Activated T-cell treated with anti-CD3 and anti-CD28 coated beads, Interleukin-2, amount 50 U/mL, for 4 hours (primary cell): ENCODE measurements at regions not wholly inside any gene's neighbourhood (a gene's known extent, or its start where the extent isn't known, plus 50 kb on each side); places are given as distances from the start of the nearest gene placed in this dataset.

Experiments
- ATAC-seq, 2 donors: fragments of 200-7000 bp; cut with Tn5 transposase; one replicate each; pipeline ENCODE4 v1.10.0; 2021
- DNase-seq: peaks from one replicate; pipeline ENCODE4 v3.0.0-alpha.2; 2020
- H3K27me3 Mint-ChIP-seq: one replicate; pipeline ENCODE4 v1.8.0; 2021; ENCODE audit warnings: low read depth, mixed read lengths
- H3K36me3 Mint-ChIP-seq: one replicate; pipeline ENCODE4 v1.8.0; 2022; ENCODE audit warnings: mixed read lengths; ENCODE audit not compliant: insufficient read depth
- H3K4me1 Mint-ChIP-seq: one replicate; pipeline ENCODE4 v1.8.0; 2021; ENCODE audit warnings: low read depth, mixed read lengths
- H3K4me3 Mint-ChIP-seq: one replicate; pipeline ENCODE4 v1.8.0; 2021; ENCODE audit warnings: mild to moderate bottlenecking, moderate library complexity, mixed read lengths
- H3K9me3 Mint-ChIP-seq: one replicate; pipeline ENCODE4 v1.8.0; 2021; ENCODE audit warnings: mixed read lengths

- Mint-ChIP-seq H3K9me3 (no peaks in the 10 kb centered on the region), H3K36me3 (no peaks in the 10 kb centered on the region), H3K4me1 (no peaks in the 10 kb centered on the region), H3K4me3 (no peak overlapping the region), H3K27me3 (peaks cover 31% of the 10 kb centered on the region)
- DNase-seq, result no peak
- no peak for ATAC-seq
These were observed 451.5 kb downstream of the NPIPA7 start for GRCh38 chr16:16830401-16830800.

GRCh38 chr16:16830973-16831372, 452.0 kb downstream of the NPIPA7 start:
- no peak for DNase-seq
- H3K9me3 Mint-ChIP-seq, result no peaks in the 10 kb centered on the region
- H3K4me3 Mint-ChIP-seq, result no peak overlapping the region
- ATAC-seq, result no peak
- no peaks in the 10 kb centered on the region for H3K4me1 Mint-ChIP-seq
- H3K27me3 Mint-ChIP-seq, result peaks cover 28% of the 10 kb centered on the region
- no peaks in the 10 kb centered on the region for H3K36me3 Mint-ChIP-seq

- no peaks in the 10 kb centered on the region for H3K36me3 Mint-ChIP-seq
- DNase-seq (no peak), ATAC-seq (no peak)
- H3K27me3 Mint-ChIP-seq, result peaks cover 29% of the 10 kb centered on the region
- H3K9me3 Mint-ChIP-seq, result no peaks in the 10 kb centered on the region
- no peak overlapping the region for H3K4me3 Mint-ChIP-seq
- no peaks in the 10 kb centered on the region for H3K4me1 Mint-ChIP-seq
These were observed 454.2 kb downstream of the NPIPA7 start for GRCh38 chr16:16833165-16833564.

- Mint-ChIP-seq H3K36me3 (no peaks in the 10 kb centered on the region), H3K27me3 (peaks cover 14% of the 10 kb centered on the region), H3K4me3 (no peak overlapping the region), H3K4me1 (no peaks in the 10 kb centered on the region), H3K9me3 (no peaks in the 10 kb centered on the region)
- DNase-seq (no peak), ATAC-seq (no peak)
These were observed 471.3 kb downstream of the NPIPA7 start for GRCh38 chr16:16850274-16850673.

GRCh38 chr16:16857012-16857411, 478.1 kb downstream of the NPIPA7 start:
- no peak for DNase-seq
- Mint-ChIP-seq H3K27me3 (peaks cover 25% of the 10 kb centered on the region), H3K4me1 (no peaks in the 10 kb centered on the region), H3K4me3 (no peak overlapping the region), H3K9me3 (no peaks in the 10 kb centered on the region), H3K36me3 (no peaks in the 10 kb centered on the region)
- ATAC-seq, result no peak

- DNase-seq (no peak), ATAC-seq (no peak)
- Mint-ChIP-seq H3K36me3 (no peaks in the 10 kb centered on the region), H3K4me1 (no peaks in the 10 kb centered on the region), H3K27me3 (peaks cover 25% of the 10 kb centered on the region), H3K4me3 (no peak overlapping the region), H3K9me3 (no peaks in the 10 kb centered on the region)
These were observed 478.8 kb downstream of the NPIPA7 start for GRCh38 chr16:16857603-16858283.

GRCh38 chr16:16861546-16861945, 482.6 kb downstream of the NPIPA7 start:
- ATAC-seq, result no peak
- Mint-ChIP-seq H3K9me3 (no peaks in the 10 kb centered on the region), H3K27me3 (peaks cover 18% of the 10 kb centered on the region)

GRCh38 chr16:16863672-16864071, 484.7 kb downstream of the NPIPA7 start:
- Mint-ChIP-seq H3K36me3 (no peaks in the 10 kb centered on the region), H3K27me3 (peaks cover 16% of the 10 kb centered on the region), H3K4me3 (no peak overlapping the region), H3K9me3 (no peaks in the 10 kb centered on the region), H3K4me1 (no peaks in the 10 kb centered on the region)
- no peak for DNase-seq
- ATAC-seq, result no peak

More at GRCh38 chr16:16861546-16861945, 482.6 kb downstream of the NPIPA7 start:
- DNase-seq, result peak; percentile 38
- H3K4me1 Mint-ChIP-seq, result no peaks in the 10 kb centered on the region
- H3K4me3 Mint-ChIP-seq, result no peak overlapping the region
- no peaks in the 10 kb centered on the region for H3K36me3 Mint-ChIP-seq

GRCh38 chr16:16864536-16864935, 485.6 kb downstream of the NPIPA7 start:
- Mint-ChIP-seq H3K36me3 (no peaks in the 10 kb centered on the region), H3K4me1 (no peaks in the 10 kb centered on the region), H3K27me3 (peaks cover 8% of the 10 kb centered on the region), H3K9me3 (no peaks in the 10 kb centered on the region), H3K4me3 (no peak overlapping the region)
- ATAC-seq (no peak), DNase-seq (no peak)

- peaks cover 2% of the 10 kb centered on the region for H3K27me3 Mint-ChIP-seq
These were observed 486.4 kb downstream of the NPIPA7 start for GRCh38 chr16:16865374-16865773.

GRCh38 chr16:16867973-16868372, 489.0 kb downstream of the NPIPA7 start:
- no peaks in the 10 kb centered on the region for H3K4me1 Mint-ChIP-seq
- no peaks in the 10 kb centered on the region for H3K9me3 Mint-ChIP-seq
- H3K27me3 Mint-ChIP-seq, result peaks cover 11% of the 10 kb centered on the region
- DNase-seq (no peak), ATAC-seq (no peak)
- H3K36me3 Mint-ChIP-seq, result no peaks in the 10 kb centered on the region
- H3K4me3 Mint-ChIP-seq, result no peak overlapping the region

More at GRCh38 chr16:16865374-16865773, 486.4 kb downstream of the NPIPA7 start:
- Mint-ChIP-seq H3K4me3 (no peak overlapping the region), H3K36me3 (no peaks in the 10 kb centered on the region), H3K9me3 (no peaks in the 10 kb centered on the region), H3K4me1 (no peaks in the 10 kb centered on the region)
- no peak for DNase-seq
- no peak for ATAC-seq

GRCh38 chr16:16868727-16869126, 489.8 kb downstream of the NPIPA7 start:
- DNase-seq (no peak), ATAC-seq (no peak)
- Mint-ChIP-seq H3K4me3 (no peak overlapping the region), H3K9me3 (no peaks in the 10 kb centered on the region), H3K27me3 (peaks cover 11% of the 10 kb centered on the region), H3K4me1 (no peaks in the 10 kb centered on the region), H3K36me3 (no peaks in the 10 kb centered on the region)

- Mint-ChIP-seq H3K27me3 (peaks cover 14% of the 10 kb centered on the region), H3K9me3 (no peaks in the 10 kb centered on the region), H3K4me3 (no peak overlapping the region), H3K36me3 (no peaks in the 10 kb centered on the region), H3K4me1 (no peaks in the 10 kb centered on the region)
- ATAC-seq (no peak), DNase-seq (no peak)
These were observed 490.8 kb downstream of the NPIPA7 start for GRCh38 chr16:16869746-16870145.

- Mint-ChIP-seq H3K4me1 (no peaks in the 10 kb centered on the region), H3K36me3 (no peaks in the 10 kb centered on the region), H3K4me3 (no peak overlapping the region), H3K27me3 (peaks cover 14% of the 10 kb centered on the region), H3K9me3 (no peaks in the 10 kb centered on the region)
- DNase-seq, result no peak
- ATAC-seq, result no peak
These were observed 492.3 kb downstream of the NPIPA7 start for GRCh38 chr16:16871196-16871595.

- Mint-ChIP-seq H3K4me1 (no peaks in the 10 kb centered on the region), H3K9me3 (peaks cover 4% of the 10 kb centered on the region), H3K4me3 (no peak overlapping the region), H3K27me3 (peaks cover 18% of the 10 kb centered on the region), H3K36me3 (no peaks in the 10 kb centered on the region)
- DNase-seq (no peak), ATAC-seq (no peak)
These were observed 498.1 kb downstream of the NPIPA7 start for GRCh38 chr16:16877061-16877460.
